ENCODE measurements at regions not wholly inside any gene's neighbourhood (a gene's known extent, or its start where the extent isn't known, plus 50 kb on each side); places are given as distances from the start of the nearest gene placed in this dataset.

- DNase-seq (ENCODE audit: extremely low read depth in 1 of 4, low spot score in 3 of 4) (peak in 3 of 4 experiments; percentile 35 to 56 (median 35)), ATAC-seq (peak; percentile 87), FAIRE-seq (peak; percentile 89)
- ChIA-PET CTCF (ENCODE audit: low intra/inter-chr PET ratio) (interaction anchor here (0.6 kb wide), 1 partner anchor 81 kb away, joined by 3 read pairs; no protein-coding TSS in a partner anchor), POLR2A (interaction anchor here (0.9 kb wide), 1 partner anchor 12 kb away, joined by 3 read pairs; no protein-coding TSS in a partner anchor)
- Histone ChIP-seq H2AFZ (ENCODE audit: low read depth, low read length) (no peak overlapping the region), H4K20me1 (replicated peaks; ENCODE audit: control insufficient read depth, insufficient read depth, low read length) (no peaks in the 10 kb centered on the region), H3K9me3 (replicated peaks; ENCODE audit: control insufficient read depth, insufficient read depth, low read depth, low read length) (no peaks in the 10 kb centered on the region), H3K36me3 (ENCODE audit: control insufficient read depth, insufficient read depth, low read length) (no peaks in the 10 kb centered on the region), H3K4me1 (replicated peaks in 1 of 2; ENCODE audit: control insufficient read depth in 2 of 2, insufficient read depth in 2 of 2, low read length in 2 of 2) (peaks cover 0 to 5% of the 10 kb centered on the region in 2 experiments; a peak in 3 of 5 replicates), H3K79me2 (ENCODE audit: control insufficient read depth, insufficient read depth, low read length) (no peaks in the 10 kb centered on the region), H3K27ac (ENCODE audit: extremely low read depth, low read depth, low read length) (no peak overlapping the region), H3K9ac (ENCODE audit: insufficient read depth in 1 of 2, low read depth in 2 of 2, low read length in 2 of 2) (no peak overlapping the region), H3K9me1 (ENCODE audit: control insufficient read depth, insufficient read depth, low read length) (no peaks in the 10 kb centered on the region), H3K4me2 (ENCODE audit: insufficient read depth, low read length) (no peak overlapping the region; the same call in 1 of the 2 replicates), H3K4me3 (no peak overlapping the region), H3K27me3 (ENCODE audit: control insufficient read depth in 2 of 2, insufficient read depth in 2 of 2, low read length in 2 of 2) (peaks cover 0 to 3% of the 10 kb centered on the region in 2 experiments; a peak in 2 of 5 replicates)
- BruUV-seq (replicated peaks), result no TSS peak
- 3% methylated on average over 8 of the region's 9 CpGs for WGBS (ENCODE audit: insufficient coverage, low coverage, missing lambda C conversion rate)
- in situ Hi-C loops (cut with MboI) (loop anchor here (25.0 kb wide), 1 partner anchor 509 kb away; no protein-coding TSS in a partner anchor), intact Hi-C loops (cut with micrococcal nuclease) (no loop called here)
- TF ChIP-seq THAP7 (CRISPR knock-in tag; IDR thresholded peaks at IDR 0.05) (no peak), ZNF778 (CRISPR knock-in tag; IDR thresholded peaks at IDR 0.05) (no peak), FOS (IDR thresholded peaks at IDR 0.05; ENCODE audit: extremely low read depth, insufficient read length) (no peak), POLR3G (IDR thresholded peaks at IDR 0.05; ENCODE audit: extremely low read depth, insufficient read length, insufficient replicate concordance) (no peak), CTCF (IDR thresholded peaks at IDR 0.05 in 2 of 3, conservative IDR thresholded peaks at IDR 0.05 in 1 of 3; ENCODE audit: insufficient read depth in 2 of 3, low read depth in 1 of 3, low read length in 3 of 3) (peak; percentile 40 to 60 (median 53)), ZNF507 (tag; conservative IDR thresholded peaks at IDR 0.05) (no peak), ESRRB (CRISPR knock-in tag; IDR thresholded peaks at IDR 0.05; ENCODE audit: borderline replicate concordance) (no peak), SNRNP70 (optimal IDR thresholded peaks at IDR 0.05; ENCODE audit: low read depth, low read length) (no peak), CREBBP (IDR thresholded peaks at IDR 0.05; ENCODE audit: low read depth, low read length) (no peak), L3MBTL2 (IDR thresholded peaks at IDR 0.05) (no peak), TRIM25 (IDR thresholded peaks at IDR 0.05; ENCODE audit: borderline replicate concordance) (no peak), PPARD (CRISPR knock-in tag; IDR thresholded peaks at IDR 0.05) (no peak), ZNF24 (IDR thresholded peaks at IDR 0.05) (peak; percentile 75; the same call in 1 of the 2 replicates), PKNOX1 (IDR thresholded peaks at IDR 0.05) (no peak), DIDO1 (tag; IDR thresholded peaks at IDR 0.05; ENCODE audit: low read depth) (no peak), RBBP5 (IDR thresholded peaks at IDR 0.05; ENCODE audit: borderline replicate concordance, insufficient read depth, low read length, poor library complexity, severe bottlenecking) (no peak), RAD21 (CRISPR knock-in tag; conservative IDR thresholded peaks at IDR 0.05 in 1 of 2, IDR thresholded peaks at IDR 0.05 in 1 of 2) (peak in 1 of 2 experiments; percentile 46; a peak in 2 of 4 replicates)
These were observed 62.3 kb downstream of the RTL9 start for GRCh38 chrX:110420771-110421499.
